ENCODE measurements at regions not wholly inside any gene's neighbourhood (a gene's known extent, or its start where the extent isn't known, plus 50 kb on each side); places are given as distances from the start of the nearest gene placed in this dataset.

- DNase-seq (no peak), ATAC-seq (ENCODE audit: insufficient read depth, low FRiP score) (no peak)
- WGBS, 2 donors = 76 to 86% methylated on average over 3 of the region's 3 CpGs
- H3K27me3 ChIP-seq (ENCODE audit: control insufficient read depth in 3 of 3, insufficient read depth in 3 of 3, low read length in 2 of 3) = no peaks in the 10 kb centered on the region
- H3K9ac ChIP-seq (ENCODE audit: insufficient read depth in 1 of 2, low read length in 2 of 2) = no peak overlapping the region
- peaks cover 0 to 4% (median 0%) of the 10 kb centered on the region in 5 donors for H3K4me1 ChIP-seq (ENCODE audit: control insufficient read depth in 5 of 5, insufficient read depth in 5 of 5, low read length in 5 of 5)
- H3K27ac ChIP-seq (ENCODE audit: low read depth in 1 of 2, low read length in 1 of 2) = no peak overlapping the region
- no peak overlapping the region for H3K4me3 ChIP-seq
- TF ChIP-seq CTCF (IDR thresholded peaks at IDR 0.05; ENCODE audit: control extremely low read depth, extremely low read depth) = no peak
- no peaks in the 10 kb centered on the region for H3K36me3 ChIP-seq (ENCODE audit: control insufficient read depth in 4 of 4, insufficient read depth in 4 of 4, low read length in 4 of 4)
- peaks cover 0 to 1% (median 0%) of the 10 kb centered on the region in 4 donors for H3K9me3 ChIP-seq (ENCODE audit: control insufficient read depth in 4 of 4, insufficient read depth in 3 of 4, low read length in 3 of 4)
Measured at GRCh38 chr10:36437367-36437766, 688.0 kb upstream of the ANKRD30A start.

GRCh38 chr10:36428507-36428906 lies 696.9 kb upstream of the ANKRD30A start:
- no peak for TF ChIP-seq CTCF (IDR thresholded peaks at IDR 0.05; ENCODE audit: control extremely low read depth, extremely low read depth)
- ATAC-seq (ENCODE audit: insufficient read depth, low FRiP score) (no peak), DNase-seq (no peak)
- Histone ChIP-seq H3K27ac (ENCODE audit: low read depth in 1 of 2, low read length in 1 of 2) (no peak overlapping the region), H3K36me3 (ENCODE audit: control insufficient read depth in 4 of 4, insufficient read depth in 4 of 4, low read length in 4 of 4) (no peaks in the 10 kb centered on the region), H3K9me3 (ENCODE audit: control insufficient read depth in 4 of 4, insufficient read depth in 3 of 4, low read length in 3 of 4) (peaks cover 0 to 2% (median 0%) of the 10 kb centered on the region in 4 donors), H3K9ac (ENCODE audit: insufficient read depth in 1 of 2, low read length in 2 of 2) (no peak overlapping the region), H3K4me1 (ENCODE audit: control insufficient read depth in 5 of 5, insufficient read depth in 5 of 5, low read length in 5 of 5) (no peaks in the 10 kb centered on the region), H3K4me3 (no peak overlapping the region), H3K27me3 (ENCODE audit: control insufficient read depth in 3 of 3, insufficient read depth in 3 of 3, low read length in 2 of 3) (no peaks in the 10 kb centered on the region)
- 88 to 98% methylated on average over 2 of the region's 2 CpGs for WGBS, 2 donors

GRCh38 chr10:36425131-36425797 lies 700.1 kb upstream of the ANKRD30A start:
- Histone ChIP-seq H3K27me3 (ENCODE audit: control insufficient read depth in 3 of 3, insufficient read depth in 3 of 3, low read length in 2 of 3) (no peaks in the 10 kb centered on the region), H3K36me3 (ENCODE audit: control insufficient read depth in 4 of 4, insufficient read depth in 4 of 4, low read length in 4 of 4) (no peaks in the 10 kb centered on the region), H3K4me3 (no peak overlapping the region), H3K27ac (ENCODE audit: low read depth in 1 of 2, low read length in 1 of 2) (no peak overlapping the region), H3K9ac (ENCODE audit: insufficient read depth in 1 of 2, low read length in 2 of 2) (no peak overlapping the region), H3K4me1 (ENCODE audit: control insufficient read depth in 5 of 5, insufficient read depth in 5 of 5, low read length in 5 of 5) (no peaks in the 10 kb centered on the region), H3K9me3 (ENCODE audit: control insufficient read depth in 4 of 4, insufficient read depth in 3 of 4, low read length in 3 of 4) (peaks cover 0 to 2% (median 0%) of the 10 kb centered on the region in 4 donors)
- no peak for TF ChIP-seq CTCF (IDR thresholded peaks at IDR 0.05; ENCODE audit: control extremely low read depth, extremely low read depth)
- DNase-seq = no peak
- ATAC-seq (ENCODE audit: insufficient read depth, low FRiP score) = no peak

- TF ChIP-seq CTCF (IDR thresholded peaks at IDR 0.05; ENCODE audit: control extremely low read depth, extremely low read depth) = no peak
- H3K4me1 ChIP-seq (ENCODE audit: control insufficient read depth in 5 of 5, insufficient read depth in 5 of 5, low read length in 5 of 5) = no peaks in the 10 kb centered on the region
- H3K27me3 ChIP-seq (ENCODE audit: control insufficient read depth in 3 of 3, insufficient read depth in 3 of 3, low read length in 2 of 3) = no peaks in the 10 kb centered on the region
- no peak for DNase-seq
- no peak for ATAC-seq (ENCODE audit: insufficient read depth, low FRiP score)
- H3K9ac ChIP-seq (ENCODE audit: insufficient read depth in 1 of 2, low read length in 2 of 2) = no peak overlapping the region
- H3K27ac ChIP-seq (ENCODE audit: low read depth in 1 of 2, low read length in 1 of 2) = no peak overlapping the region
- peaks cover 0 to 2% (median 0%) of the 10 kb centered on the region in 4 donors for H3K9me3 ChIP-seq (ENCODE audit: control insufficient read depth in 4 of 4, insufficient read depth in 3 of 4, low read length in 3 of 4)
- no peaks in the 10 kb centered on the region for H3K36me3 ChIP-seq (ENCODE audit: control insufficient read depth in 4 of 4, insufficient read depth in 4 of 4, low read length in 4 of 4)
- H3K4me3 ChIP-seq = no peak overlapping the region
- 84 to 91% methylated on average over 2 of the region's 2 CpGs for WGBS, 2 donors
Measured at GRCh38 chr10:36424502-36424901, 700.9 kb upstream of the ANKRD30A start.
